ELF-1 (cell line): ENCODE measurements at regions not wholly inside any gene's neighbourhood (a gene's known extent, or its start where the extent isn't known, plus 50 kb on each side); places are given as distances from the start of the nearest gene placed in this dataset.
"Not testable (repeated sequence)": the region's sequence is repeated elsewhere in the genome, so short reads cannot be mapped to it uniquely, and the experiment has no call there.

Source experiments
- DNase-seq: peaks from one replicate; pipeline ENCODE4 v3.0.0-alpha.2; 2016; ENCODE audit warnings: low read depth, low spot score

DNA sequence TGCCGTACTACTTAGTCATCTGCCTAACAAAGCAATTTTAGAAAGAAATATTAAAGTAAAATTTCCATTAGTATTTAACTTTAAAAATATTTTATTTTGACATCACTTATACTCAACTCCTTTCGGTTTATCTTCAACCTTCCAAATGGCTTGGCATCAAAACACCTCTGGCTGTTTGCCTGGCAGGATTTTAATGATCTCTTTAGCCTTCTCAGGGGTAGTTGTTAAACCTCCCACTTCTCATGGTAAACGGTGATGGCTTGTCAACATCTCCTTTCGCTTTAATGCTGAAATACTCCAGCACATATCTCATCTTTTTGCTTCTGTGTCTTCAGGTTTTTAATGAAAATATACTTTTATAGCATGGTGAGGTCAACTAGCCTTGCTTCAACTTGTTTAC, 747.1 kb downstream of the CETN3 start:
- DNase-seq, result no peak

- DNase-seq, result no peak
Measured at GRCh38 chr5:89638871-89639270, 755.9 kb upstream of the MEF2C start.

- not testable (repeated sequence) for DNase-seq
Measured at GRCh38 chr5:89634176-89634575, 751.2 kb upstream of the MEF2C start.

DNA sequence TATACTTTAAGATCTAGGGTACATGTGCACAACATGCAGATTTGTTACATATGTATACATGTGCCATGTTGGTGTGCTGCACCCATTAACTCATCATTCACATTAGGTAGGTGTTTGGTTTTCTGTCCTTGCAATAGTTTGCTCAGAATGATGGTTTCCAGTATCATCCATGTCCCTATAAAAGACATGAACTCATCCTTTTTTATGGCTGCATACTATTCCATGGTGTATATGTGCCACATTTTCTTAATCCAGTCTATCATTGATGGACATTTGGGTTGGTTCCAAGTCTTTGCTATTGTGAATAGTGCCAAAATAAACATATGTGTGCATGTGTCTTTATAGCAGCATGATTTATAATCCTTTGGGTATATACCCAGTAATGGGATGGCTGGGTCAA, 747.1 kb upstream of the MEF2C start:
- not testable (repeated sequence) for DNase-seq

DNA sequence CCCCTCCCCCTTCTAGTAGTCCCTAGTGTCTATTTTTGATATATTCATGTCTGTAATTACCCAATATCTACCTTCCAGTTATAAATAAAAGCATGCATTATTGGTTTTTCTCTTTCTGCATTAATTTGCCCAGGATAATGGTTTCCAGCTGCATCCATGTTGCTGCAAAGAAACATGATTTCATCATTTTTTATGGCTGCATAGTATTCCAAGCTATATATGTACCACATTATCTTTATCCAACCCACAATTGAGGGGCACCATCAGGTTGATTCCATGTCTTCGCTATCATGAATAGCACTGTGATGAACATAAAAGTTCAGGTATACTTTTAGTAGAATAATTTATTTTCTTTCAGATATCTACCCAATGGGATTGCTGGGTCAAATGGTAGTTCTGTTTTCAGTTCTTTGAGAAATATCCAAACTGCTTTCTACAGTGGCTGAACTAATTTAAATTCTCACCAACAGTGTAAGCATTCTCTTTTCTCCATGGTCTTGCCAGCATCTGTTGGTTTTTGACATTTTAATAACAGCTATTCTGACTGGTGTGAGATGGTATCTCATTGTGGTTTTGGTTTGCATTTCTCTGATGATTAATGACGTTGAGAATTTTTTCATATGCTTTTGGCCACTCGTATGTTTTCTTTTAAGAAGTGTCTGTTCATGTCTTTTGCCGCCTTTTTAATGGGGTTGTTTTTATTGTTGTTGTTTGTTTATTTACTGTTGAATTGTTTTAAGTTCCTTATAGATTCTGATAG, 746.1 kb upstream of the MEF2C start:
- no peak for DNase-seq

GRCh38 chr5:89615839-89616518, 733.0 kb upstream of the MEF2C start:
- no peak for DNase-seq

- DNase-seq, result no peak
Measured at GRCh38 chr5:89613222-89613956, 730.4 kb upstream of the MEF2C start.

DNA sequence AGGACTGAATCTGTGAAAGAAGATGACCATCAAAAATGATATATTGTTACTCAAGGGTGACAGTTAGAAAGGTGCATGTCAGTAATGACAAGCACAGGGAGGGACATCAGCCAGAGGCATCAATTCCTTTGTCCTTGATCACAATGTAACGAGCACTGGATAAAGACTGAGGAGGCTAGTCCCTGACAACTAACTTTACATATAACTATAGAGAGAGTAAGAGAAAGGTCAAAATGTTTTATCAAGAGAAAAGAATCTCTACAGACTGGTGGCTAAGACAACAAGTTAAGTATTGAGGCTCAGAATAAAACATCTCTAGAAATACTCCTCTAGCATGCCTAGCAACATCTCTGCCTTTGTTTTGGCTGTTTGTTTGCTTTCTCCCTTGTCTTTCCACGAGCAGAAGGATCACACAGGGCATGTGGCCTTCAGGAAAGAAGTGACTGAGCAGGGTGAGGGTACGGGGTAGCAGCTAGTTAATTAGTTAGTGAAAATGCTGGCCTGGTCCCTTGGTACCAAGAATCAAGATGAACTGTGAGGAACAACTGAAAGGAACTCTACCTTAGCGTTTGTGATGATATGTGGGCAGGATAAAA, 724.1 kb upstream of the MEF2C start:
- no peak for DNase-seq

GRCh38 chr5:89604342-89604741, 721.4 kb upstream of the MEF2C start:
- DNase-seq, result no peak

DNA sequence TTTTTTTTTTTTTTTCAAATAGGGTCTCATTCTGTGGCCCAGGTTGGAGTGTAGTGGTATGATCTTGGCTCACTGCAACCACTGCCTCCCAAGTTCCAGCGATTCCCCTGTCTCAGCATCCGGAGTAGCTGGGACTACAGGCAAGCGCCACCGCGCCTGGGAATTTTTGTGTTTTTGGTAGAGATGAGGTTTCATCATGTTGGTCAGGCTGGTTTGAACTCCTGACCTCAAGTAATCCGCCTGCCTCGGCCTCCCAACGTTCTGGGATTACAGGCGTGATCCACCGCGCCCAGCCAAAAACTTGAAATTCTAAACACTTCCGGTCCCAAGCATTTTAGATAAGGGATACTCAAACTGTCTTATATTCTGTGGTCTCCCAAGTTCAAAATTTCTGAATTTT, 718.9 kb upstream of the MEF2C start:
- DNase-seq, result no peak

GRCh38 chr5:89597878-89598277, 714.9 kb upstream of the MEF2C start:
- no peak for DNase-seq

GRCh38 chr5:89596821-89597220, 713.8 kb upstream of the MEF2C start:
- no peak for DNase-seq

GRCh38 chr5:89595056-89595455, 712.1 kb upstream of the MEF2C start:
- DNase-seq, result no peak

GRCh38 chr5:89584339-89584956, 701.5 kb upstream of the MEF2C start:
- no peak for DNase-seq

- DNase-seq, result no peak
Measured at GRCh38 chr5:89583534-89583933, 700.5 kb upstream of the MEF2C start.

DNA sequence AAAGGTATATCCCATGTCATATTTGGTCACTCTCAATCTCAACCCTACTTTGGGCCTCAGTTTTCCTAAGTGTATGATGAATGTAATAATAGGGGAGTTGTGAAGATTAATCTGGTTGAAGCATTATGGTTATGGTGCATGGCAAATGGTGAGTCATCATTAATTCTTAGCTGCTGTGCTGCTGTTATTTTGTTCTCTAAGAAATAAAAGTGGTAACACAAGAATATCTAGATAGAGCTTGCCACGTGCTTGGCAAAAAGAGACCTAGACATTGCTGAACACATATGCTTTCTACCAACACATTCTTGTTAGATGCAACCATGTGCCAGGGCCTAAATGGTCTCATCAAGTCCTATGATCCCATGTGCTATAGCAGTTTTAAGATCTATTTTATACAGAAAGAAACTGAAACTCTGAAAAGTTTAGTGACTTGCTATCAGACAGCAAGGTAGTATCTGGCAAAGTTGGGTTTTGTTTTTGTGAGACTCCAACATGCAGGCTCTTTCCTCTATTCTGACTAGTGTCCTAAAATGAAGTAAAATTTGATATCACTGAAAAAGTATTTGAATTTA, 699.9 kb upstream of the MEF2C start:
- no peak for DNase-seq

- DNase-seq, result no peak
Measured at GRCh38 chr5:89580976-89581375, 698.0 kb upstream of the MEF2C start.

DNA sequence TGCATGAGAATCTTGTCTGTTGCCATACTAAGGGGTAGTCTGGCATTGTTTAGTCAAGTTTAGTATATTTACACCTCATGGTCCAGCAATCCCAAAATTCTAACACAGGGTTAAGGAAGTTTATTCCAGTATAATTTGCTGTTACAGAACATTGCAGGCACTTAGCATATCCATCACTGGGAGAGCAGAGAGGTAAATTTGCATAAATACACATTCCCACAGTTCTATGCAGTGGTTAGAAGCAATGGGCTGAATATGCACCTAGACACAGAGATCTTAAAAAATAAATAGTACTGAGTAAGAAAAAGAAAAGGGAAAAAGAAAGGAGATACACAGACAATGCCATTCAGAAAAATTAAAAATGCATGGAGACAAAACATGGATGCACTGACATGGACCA, 692.3 kb upstream of the MEF2C start:
- DNase-seq, result no peak

DNA sequence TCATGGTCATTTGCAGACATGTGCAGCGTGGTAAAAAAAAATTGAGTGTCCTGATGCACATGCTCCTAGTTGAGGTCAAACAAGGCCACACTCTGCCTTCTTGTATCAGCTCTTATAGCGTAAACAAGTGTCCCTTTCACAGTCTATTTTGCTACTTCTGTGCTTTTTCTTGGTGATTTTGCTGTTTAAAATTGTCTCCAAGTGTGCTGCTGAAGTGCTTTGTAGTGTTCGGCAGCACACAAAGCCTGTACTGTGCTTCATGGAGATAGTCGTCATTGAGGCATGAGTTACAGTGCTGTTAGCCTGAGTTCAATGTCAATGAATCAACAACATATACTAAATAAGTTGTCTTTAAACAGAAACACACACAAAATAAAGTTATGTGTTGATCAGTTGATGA, 690.4 kb upstream of the MEF2C start:
- DNase-seq, result no peak

- no peak for DNase-seq
Measured at GRCh38 chr5:89572696-89573095, 689.7 kb upstream of the MEF2C start.

GRCh38 chr5:89570557-89570956, 687.6 kb upstream of the MEF2C start:
- DNase-seq, result no peak

DNA sequence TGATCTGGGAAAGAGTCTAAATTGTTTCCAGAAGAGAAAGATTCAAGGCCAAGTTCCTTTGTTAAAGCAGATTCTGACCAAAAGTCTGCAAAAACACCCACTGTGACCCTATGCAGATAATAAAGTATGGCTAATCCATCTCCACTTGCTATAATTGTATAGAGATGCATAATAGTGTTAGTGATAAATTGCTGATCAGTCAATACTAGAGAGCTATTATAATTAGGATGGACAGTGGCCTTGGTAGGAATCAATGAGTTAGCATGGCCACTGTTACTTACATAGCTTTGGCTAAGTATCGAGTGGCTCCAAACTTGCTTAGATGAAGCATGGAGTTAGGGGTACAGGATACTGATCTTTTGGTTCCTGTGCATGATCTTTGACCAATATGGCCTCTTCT, 683.4 kb upstream of the MEF2C start:
- DNase-seq, result no peak
